ENCODE measurements at regions not wholly inside any gene's neighbourhood (a gene's known extent, or its start where the extent isn't known, plus 50 kb on each side); places are given as distances from the start of the nearest gene placed in this dataset.
"Not testable (repeated sequence)": the region's sequence is repeated elsewhere in the genome, so short reads cannot be mapped to it uniquely, and the experiment has no call there.

DNA sequence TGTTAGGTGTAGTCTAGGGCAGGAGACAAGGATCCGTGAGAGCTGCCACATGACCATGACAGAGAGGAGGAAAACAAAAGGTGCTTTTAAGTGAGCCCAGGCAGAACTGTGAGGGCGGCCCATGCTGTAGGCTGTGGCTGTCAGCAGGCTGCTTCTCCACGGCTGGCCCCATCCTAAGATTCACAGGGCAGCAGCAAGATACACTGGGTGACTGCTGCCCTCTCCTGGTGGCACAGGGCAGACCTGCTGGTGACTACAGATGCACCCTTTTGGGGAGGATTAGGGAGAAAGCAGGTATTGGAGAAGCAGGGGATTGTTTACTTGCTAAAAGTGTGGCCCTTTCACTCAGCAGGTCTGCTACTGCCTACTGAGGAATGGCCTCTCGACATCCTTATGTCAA, 112.2 kb upstream of the CCZ1B start:
- not testable (repeated sequence) for H3K36me3 ChIP-seq (ENCODE audit: control insufficient read depth, insufficient read depth, low read length)

DNA sequence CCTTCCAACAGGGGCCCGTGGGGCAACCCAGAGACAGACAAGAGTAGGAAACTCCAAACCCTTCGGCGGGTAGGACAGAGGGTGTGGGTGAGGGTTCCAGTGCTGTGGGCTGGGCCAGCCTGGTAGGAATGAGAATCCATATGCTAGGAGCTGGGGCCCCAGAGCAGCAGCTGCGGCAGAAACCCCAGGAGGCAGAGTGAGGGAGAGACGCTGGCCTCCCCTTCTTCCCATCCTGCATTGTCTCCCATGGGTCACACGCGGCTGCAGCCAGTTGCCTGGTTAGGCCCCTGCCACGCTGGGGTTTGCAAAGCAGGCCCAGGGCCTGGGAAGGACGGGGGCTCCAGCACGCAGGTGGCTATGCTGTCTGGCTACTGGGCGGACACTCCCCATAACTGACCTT, 113.1 kb upstream of the CCZ1B start:
- not testable (repeated sequence) for H3K27ac ChIP-seq (ENCODE audit: low read length); DNase-seq (ENCODE audit: low read depth, low spot score); H3K27me3 ChIP-seq (ENCODE audit: control insufficient read depth, insufficient read depth, low read length); H3K4me1 ChIP-seq (ENCODE audit: control insufficient read depth, insufficient read depth, low read length); H3K36me3 ChIP-seq (ENCODE audit: control insufficient read depth, insufficient read depth, low read length); H3K9me3 ChIP-seq (ENCODE audit: control insufficient read depth, insufficient read depth, low read length); H3K4me3 ChIP-seq (ENCODE audit: low read length)
- no CpG with 5 or more reads among the region's 11 CpGs for WGBS (ENCODE audit: insufficient coverage, insufficient read length)

More for the DNA sequence above, 112.2 kb upstream of the CCZ1B start:
- not testable (repeated sequence) for H3K4me3 ChIP-seq (ENCODE audit: low read length); DNase-seq (ENCODE audit: low read depth, low spot score); H3K4me1 ChIP-seq (ENCODE audit: control insufficient read depth, insufficient read depth, low read length); H3K27ac ChIP-seq (ENCODE audit: low read length); H3K27me3 ChIP-seq (ENCODE audit: control insufficient read depth, insufficient read depth, low read length); H3K9me3 ChIP-seq (ENCODE audit: control insufficient read depth, insufficient read depth, low read length)
- no CpG with 5 or more reads among the region's 4 CpGs for WGBS (ENCODE audit: insufficient coverage, insufficient read length)

DNA sequence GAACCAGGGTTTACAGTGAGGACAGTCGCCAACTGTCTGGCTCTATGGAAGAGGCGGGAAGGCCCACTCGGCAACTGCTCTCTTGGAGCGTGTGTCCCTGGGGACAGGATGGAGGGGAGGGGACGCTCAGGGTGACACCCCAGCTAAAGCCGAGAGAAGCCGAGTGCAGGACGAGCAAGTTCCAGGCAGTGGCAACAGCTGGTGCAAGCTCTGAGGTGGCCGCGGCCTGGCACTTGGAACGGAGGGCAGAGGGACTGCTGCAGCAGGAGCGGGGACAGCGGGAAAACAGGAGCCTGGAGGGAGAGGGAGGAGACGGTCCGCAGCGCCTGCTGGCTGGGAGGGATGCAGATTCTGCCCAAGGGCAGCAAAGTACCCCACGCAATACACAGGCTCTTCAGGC, 113.8 kb upstream of the CCZ1B start:
- H3K27me3 ChIP-seq (ENCODE audit: control insufficient read depth, insufficient read depth, low read length); H3K4me1 ChIP-seq (ENCODE audit: control insufficient read depth, insufficient read depth, low read length); H3K9me3 ChIP-seq (ENCODE audit: control insufficient read depth, insufficient read depth, low read length); H3K4me3 ChIP-seq (ENCODE audit: low read length); H3K36me3 ChIP-seq (ENCODE audit: control insufficient read depth, insufficient read depth, low read length); DNase-seq (ENCODE audit: low read depth, low spot score); H3K27ac ChIP-seq (ENCODE audit: low read length): not testable (repeated sequence)
- WGBS (ENCODE audit: insufficient coverage, insufficient read length) = no CpG with 5 or more reads among the region's 17 CpGs

DNA sequence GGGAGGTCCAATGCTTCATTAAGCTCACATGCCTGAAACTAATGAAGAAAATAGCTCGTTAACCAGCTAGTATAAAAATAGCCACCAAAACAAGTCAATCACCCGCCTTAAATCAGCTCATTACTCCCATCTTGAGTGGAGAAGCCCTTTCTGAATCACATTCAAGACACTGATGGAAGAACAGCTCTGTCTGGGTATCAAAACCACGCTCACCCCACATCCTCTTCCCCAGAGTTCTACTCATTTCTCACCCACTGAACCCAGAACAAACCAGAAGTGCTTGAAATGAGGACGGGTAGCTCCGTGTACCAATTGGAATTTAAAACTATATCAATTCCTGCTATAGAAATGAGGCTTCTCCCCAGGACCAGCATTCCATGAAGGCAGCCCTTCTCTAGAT, 120.8 kb upstream of the CCZ1B start:
- DNase-seq (ENCODE audit: low read depth, low spot score); H3K36me3 ChIP-seq (ENCODE audit: control insufficient read depth, insufficient read depth, low read length); H3K4me1 ChIP-seq (ENCODE audit: control insufficient read depth, insufficient read depth, low read length); H3K27me3 ChIP-seq (ENCODE audit: control insufficient read depth, insufficient read depth, low read length); H3K4me3 ChIP-seq (ENCODE audit: low read length); H3K9me3 ChIP-seq (ENCODE audit: control insufficient read depth, insufficient read depth, low read length); H3K27ac ChIP-seq (ENCODE audit: low read length): not testable (repeated sequence)
- no CpG with 5 or more reads among the region's 5 CpGs for WGBS (ENCODE audit: insufficient coverage, insufficient read length)

DNA sequence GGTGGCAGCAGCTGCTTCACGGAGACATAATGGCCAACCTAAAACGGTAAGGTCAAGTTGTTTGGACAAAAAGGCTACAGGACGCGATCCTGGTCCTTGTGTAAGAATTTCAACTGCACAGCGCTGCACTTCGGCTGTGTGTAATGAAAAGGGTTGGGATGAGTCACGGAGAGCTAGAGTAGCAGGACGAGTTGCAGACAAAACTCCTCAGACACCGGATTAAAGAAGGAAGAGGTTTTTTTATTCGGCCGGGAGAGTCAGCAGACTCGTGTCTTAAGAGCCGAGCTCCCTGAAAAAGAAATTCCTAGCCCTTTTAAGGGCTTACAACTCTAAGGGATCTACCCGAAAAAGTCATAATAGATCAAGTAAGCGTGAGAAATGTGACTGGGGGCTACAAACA, 124.2 kb upstream of the CCZ1B start:
- not testable (repeated sequence) for H3K9me3 ChIP-seq (ENCODE audit: control insufficient read depth, insufficient read depth, low read length); DNase-seq (ENCODE audit: low read depth, low spot score); H3K36me3 ChIP-seq (ENCODE audit: control insufficient read depth, insufficient read depth, low read length); H3K4me3 ChIP-seq (ENCODE audit: low read length); H3K27me3 ChIP-seq (ENCODE audit: control insufficient read depth, insufficient read depth, low read length); H3K27ac ChIP-seq (ENCODE audit: low read length); H3K4me1 ChIP-seq (ENCODE audit: control insufficient read depth, insufficient read depth, low read length)
- no CpG with 5 or more reads among the region's 15 CpGs for WGBS (ENCODE audit: insufficient coverage, insufficient read length)

DNA sequence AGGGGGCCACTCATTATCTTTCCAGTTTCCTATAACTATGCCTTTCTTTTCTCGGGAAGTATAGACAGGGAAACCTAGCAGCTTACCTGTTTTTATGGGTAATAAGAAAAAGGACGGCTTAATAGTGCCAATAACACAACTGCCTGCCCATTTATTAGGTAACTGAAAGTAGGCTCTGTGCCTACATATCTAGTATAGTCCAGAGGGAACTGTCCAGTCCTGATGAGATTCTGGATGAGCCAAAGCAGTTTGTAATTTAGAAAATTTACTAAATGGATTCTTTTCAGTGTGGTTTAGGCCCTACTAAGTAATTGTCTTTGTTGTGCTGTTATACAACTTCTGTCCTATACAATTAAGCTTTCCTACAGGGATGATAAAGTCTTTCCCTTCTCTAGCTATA, 125.5 kb upstream of the CCZ1B start:
- H3K27ac ChIP-seq (ENCODE audit: low read length); H3K4me3 ChIP-seq (ENCODE audit: low read length); H3K4me1 ChIP-seq (ENCODE audit: control insufficient read depth, insufficient read depth, low read length); H3K9me3 ChIP-seq (ENCODE audit: control insufficient read depth, insufficient read depth, low read length); DNase-seq (ENCODE audit: low read depth, low spot score); H3K36me3 ChIP-seq (ENCODE audit: control insufficient read depth, insufficient read depth, low read length); H3K27me3 ChIP-seq (ENCODE audit: control insufficient read depth, insufficient read depth, low read length): not testable (repeated sequence)
- no CpG with 5 or more reads among the region's 2 CpGs for WGBS (ENCODE audit: insufficient coverage, insufficient read length)

DNA sequence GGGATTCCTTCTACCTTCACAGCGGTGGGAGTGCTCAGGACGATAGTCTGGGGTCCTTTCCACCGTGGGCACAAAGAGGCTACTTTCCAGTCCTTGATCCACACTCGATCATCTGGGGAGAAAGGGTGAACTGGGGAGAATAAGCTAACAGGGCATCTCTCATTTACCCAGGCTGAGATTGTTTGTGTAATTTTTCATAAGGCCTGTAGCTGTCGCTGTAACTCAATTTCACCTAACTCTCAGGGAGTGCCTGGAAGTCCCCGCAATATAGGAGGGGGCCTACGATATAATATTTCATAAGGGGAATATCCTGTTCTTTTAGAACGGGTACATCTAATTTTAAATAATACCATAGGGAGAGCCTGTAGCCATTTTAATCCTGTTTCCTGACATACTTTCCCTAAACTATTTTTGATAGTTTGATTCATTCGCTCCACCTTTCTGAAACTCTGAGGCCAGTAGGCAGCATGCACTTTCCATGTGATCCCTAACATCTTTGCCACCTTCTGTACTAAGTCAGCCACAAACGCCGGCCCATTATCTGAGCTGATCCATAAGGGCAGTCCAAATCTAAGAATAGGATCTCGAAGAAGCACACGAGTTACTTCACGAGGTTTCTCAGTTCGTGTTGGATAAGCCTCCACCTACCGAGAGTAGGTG, 127.2 kb upstream of the CCZ1B start:
- not testable (repeated sequence) for H3K9me3 ChIP-seq (ENCODE audit: control insufficient read depth, insufficient read depth, low read length); H3K27me3 ChIP-seq (ENCODE audit: control insufficient read depth, insufficient read depth, low read length); DNase-seq (ENCODE audit: low read depth, low spot score); H3K4me1 ChIP-seq (ENCODE audit: control insufficient read depth, insufficient read depth, low read length); H3K4me3 ChIP-seq (ENCODE audit: low read length); H3K36me3 ChIP-seq (ENCODE audit: control insufficient read depth, insufficient read depth, low read length); H3K27ac ChIP-seq (ENCODE audit: low read length)
- WGBS (ENCODE audit: insufficient coverage, insufficient read length) = no CpG with 5 or more reads among the region's 16 CpGs

DNA sequence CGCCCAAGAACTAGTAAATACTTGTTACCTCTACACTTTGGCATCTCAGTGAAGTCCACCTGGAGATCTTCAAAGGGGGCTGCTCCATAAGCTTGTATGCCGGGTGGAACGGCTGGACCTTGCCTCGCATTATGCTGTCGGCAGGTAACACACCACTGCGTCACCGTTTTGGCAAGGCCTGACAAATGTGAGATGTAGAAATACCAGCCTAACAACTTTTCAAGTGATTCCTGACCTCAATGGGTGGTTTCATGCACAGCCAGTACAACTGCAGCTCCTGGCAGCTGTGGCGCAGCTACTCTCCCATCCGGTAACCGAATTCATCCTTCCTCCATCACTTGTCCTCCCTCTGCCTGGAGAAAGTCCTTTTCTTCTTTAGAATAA, 127.7 kb upstream of the CCZ1B start:
- no CpG with 5 or more reads among the region's 10 CpGs for WGBS (ENCODE audit: insufficient coverage, insufficient read length)
- H3K9me3 ChIP-seq (ENCODE audit: control insufficient read depth, insufficient read depth, low read length); DNase-seq (ENCODE audit: low read depth, low spot score); H3K27me3 ChIP-seq (ENCODE audit: control insufficient read depth, insufficient read depth, low read length); H3K4me3 ChIP-seq (ENCODE audit: low read length); H3K36me3 ChIP-seq (ENCODE audit: control insufficient read depth, insufficient read depth, low read length); H3K4me1 ChIP-seq (ENCODE audit: control insufficient read depth, insufficient read depth, low read length); H3K27ac ChIP-seq (ENCODE audit: low read length): not testable (repeated sequence)

DNA sequence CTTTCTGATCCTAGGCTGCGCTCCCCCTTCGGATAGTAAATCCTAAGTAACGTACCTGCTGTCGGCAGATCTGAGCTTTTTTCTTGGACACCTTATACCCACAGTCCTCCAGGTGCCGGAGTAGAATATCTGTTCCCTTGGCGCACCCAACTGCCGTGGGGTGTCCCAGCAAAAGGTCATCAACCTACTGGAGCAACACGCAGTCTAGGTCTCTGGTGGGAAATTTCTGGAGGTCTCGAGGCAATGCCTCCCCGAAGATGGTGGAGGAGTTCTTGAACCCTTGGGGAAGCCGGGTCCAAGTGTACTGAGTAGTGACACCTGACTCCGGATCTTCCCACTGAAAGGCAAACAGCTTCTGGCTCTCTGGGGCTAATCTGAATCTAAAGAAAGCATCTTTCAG, 129.3 kb upstream of the CCZ1B start:
- not testable (repeated sequence) for H3K4me1 ChIP-seq (ENCODE audit: control insufficient read depth, insufficient read depth, low read length); H3K27me3 ChIP-seq (ENCODE audit: control insufficient read depth, insufficient read depth, low read length); H3K36me3 ChIP-seq (ENCODE audit: control insufficient read depth, insufficient read depth, low read length); H3K4me3 ChIP-seq (ENCODE audit: low read length); DNase-seq (ENCODE audit: low read depth, low spot score); H3K27ac ChIP-seq (ENCODE audit: low read length); H3K9me3 ChIP-seq (ENCODE audit: control insufficient read depth, insufficient read depth, low read length)
- no CpG with 5 or more reads among the region's 12 CpGs for WGBS (ENCODE audit: insufficient coverage, insufficient read length)

DNA sequence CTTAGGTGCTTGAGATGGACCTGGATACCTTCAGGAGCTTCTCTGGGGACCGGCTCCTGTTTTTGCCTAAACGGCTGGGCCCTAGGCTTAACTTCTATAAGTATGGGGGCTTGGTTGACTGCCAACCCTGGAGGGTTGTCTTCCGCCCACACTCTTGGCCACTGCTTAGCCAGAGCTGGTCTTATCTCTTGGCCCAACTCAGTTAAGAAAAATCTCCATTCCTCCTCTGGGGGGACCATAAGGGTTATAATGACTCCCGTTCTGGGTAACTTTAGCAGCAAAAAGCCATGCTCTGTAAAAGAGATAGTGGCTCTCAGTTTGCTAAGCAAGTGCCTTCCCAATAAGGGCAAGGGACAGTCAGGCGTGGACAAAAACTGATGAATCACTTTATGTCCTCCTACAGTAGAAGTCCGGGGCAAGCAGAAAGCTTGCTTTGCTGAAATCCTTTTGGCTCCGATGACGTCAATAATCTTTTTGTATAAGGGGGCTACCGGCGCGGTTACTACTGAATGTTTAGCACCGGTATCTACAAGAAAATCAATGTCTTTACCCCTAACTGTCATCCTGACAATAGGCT, 130.0 kb upstream of the CCZ1B start:
- not testable (repeated sequence) for H3K4me1 ChIP-seq (ENCODE audit: control insufficient read depth, insufficient read depth, low read length); DNase-seq (ENCODE audit: low read depth, low spot score); H3K27ac ChIP-seq (ENCODE audit: low read length); H3K4me3 ChIP-seq (ENCODE audit: low read length); H3K27me3 ChIP-seq (ENCODE audit: control insufficient read depth, insufficient read depth, low read length); H3K36me3 ChIP-seq (ENCODE audit: control insufficient read depth, insufficient read depth, low read length); H3K9me3 ChIP-seq (ENCODE audit: control insufficient read depth, insufficient read depth, low read length)
- WGBS (ENCODE audit: insufficient coverage, insufficient read length) = no CpG with 5 or more reads among the region's 12 CpGs

DNA sequence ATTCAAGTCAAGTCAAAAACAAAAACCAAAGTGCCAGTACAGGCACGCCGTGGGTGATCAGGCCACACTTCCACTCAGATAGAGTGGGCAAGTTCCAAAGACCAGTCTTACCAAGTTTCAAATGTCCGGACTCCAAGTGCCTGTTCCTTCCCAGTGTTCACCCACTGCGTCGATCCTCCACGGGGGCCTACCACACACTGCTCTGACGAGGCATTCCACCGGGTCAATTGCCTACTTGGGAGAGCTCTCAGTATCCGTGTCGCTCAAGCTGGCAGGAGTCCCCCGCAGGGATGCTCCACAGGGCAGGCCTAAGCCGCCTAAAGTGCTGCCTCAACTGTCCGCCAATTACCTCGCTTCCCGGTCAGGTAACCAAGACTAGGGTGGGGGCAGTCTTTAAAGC, 132.3 kb upstream of the CCZ1B start:
- not testable (repeated sequence) for H3K27ac ChIP-seq (ENCODE audit: low read length); H3K4me3 ChIP-seq (ENCODE audit: low read length); H3K4me1 ChIP-seq (ENCODE audit: control insufficient read depth, insufficient read depth, low read length); H3K9me3 ChIP-seq (ENCODE audit: control insufficient read depth, insufficient read depth, low read length); DNase-seq (ENCODE audit: low read depth, low spot score); H3K27me3 ChIP-seq (ENCODE audit: control insufficient read depth, insufficient read depth, low read length); H3K36me3 ChIP-seq (ENCODE audit: control insufficient read depth, insufficient read depth, low read length)
- no CpG with 5 or more reads among the region's 15 CpGs for WGBS (ENCODE audit: insufficient coverage, insufficient read length)

Data from iPS DF 6.9 (cell line).